22Rv1 (cell line): ENCODE measurements at regions not wholly inside any gene's neighbourhood (a gene's known extent, or its start where the extent isn't known, plus 50 kb on each side); places are given as distances from the start of the nearest gene placed in this dataset.

Source experiments
- CTCF ChIP-seq: fragments of 450-650 bp; IDR thresholded peaks from 2 replicates; pipeline ENCODE4 v1.5.1; 2017; ENCODE audit warnings: mild to moderate bottlenecking
- ZFX ChIP-seq: fragments of 450-650 bp; IDR thresholded peaks from 2 replicates; pipeline ENCODE4 v1.6.1; 2017; ENCODE audit warnings: antibody characterized with exemption, borderline replicate concordance

GRCh38 chr13:69597088-69597487 lies 510.5 kb upstream of the ATXN8OS start:
- TF ChIP-seq CTCF (no peak), ZFX (no peak)
